Kidney epithelial cell (primary cell): ENCODE measurements at regions not wholly inside any gene's neighbourhood (a gene's known extent, or its start where the extent isn't known, plus 50 kb on each side); places are given as distances from the start of the nearest gene placed in this dataset.

Source experiments
- DNase-seq: peaks from one replicate; pipeline ENCODE4 v3.0.0-alpha.2; 2010; ENCODE audit warnings: low read depth
- H3K27me3 ChIP-seq: 2 replicates; pipeline ENCODE4 v1.6.0; 2011; ENCODE audit warnings: low read length; ENCODE audit not compliant: control insufficient read depth, insufficient read depth
- H3K36me3 ChIP-seq: 2 replicates; pipeline ENCODE4 v1.5.1; 2011; ENCODE audit warnings: low read length; ENCODE audit not compliant: control insufficient read depth, insufficient read depth
- H3K4me3 ChIP-seq: 2 replicates; pipeline ENCODE4 v1.5.1; 2011; ENCODE audit warnings: low read depth, mild to moderate bottlenecking, control low read depth, low read length
- CTCF ChIP-seq: IDR thresholded peaks from 2 replicates; pipeline ENCODE4 v1.5.1; 2011; ENCODE audit warnings: mild to moderate bottlenecking, moderate library complexity, low read length, control low read depth, inconsistent platforms; ENCODE audit not compliant: insufficient read depth, poor library complexity, severe bottlenecking

GRCh38 chr9:8115570-8115969, 316.0 kb upstream of the DMAC1 start:
- TF ChIP-seq CTCF, result no peak
- H3K4me3 ChIP-seq, result no peak overlapping the region
- H3K36me3 ChIP-seq, result no peaks in the 10 kb centered on the region
- no peaks in the 10 kb centered on the region for H3K27me3 ChIP-seq
- DNase-seq, result no peak

- no peak for DNase-seq
- Histone ChIP-seq H3K4me3 (no peak overlapping the region), H3K36me3 (no peaks in the 10 kb centered on the region), H3K27me3 (no peaks in the 10 kb centered on the region)
- no peak for TF ChIP-seq CTCF
Measured at GRCh38 chr9:8114826-8115225, 315.2 kb upstream of the DMAC1 start.

GRCh38 chr9:8106362-8106761, 306.8 kb upstream of the DMAC1 start:
- DNase-seq, result no peak
- Histone ChIP-seq H3K4me3 (no peak overlapping the region), H3K36me3 (no peaks in the 10 kb centered on the region), H3K27me3 (no peaks in the 10 kb centered on the region)
- TF ChIP-seq CTCF, result no peak

GRCh38 chr9:8101607-8102006, 302.0 kb upstream of the DMAC1 start:
- no peak for DNase-seq
- no peaks in the 10 kb centered on the region for H3K36me3 ChIP-seq
- TF ChIP-seq CTCF, result no peak
- H3K4me3 ChIP-seq, result no peak overlapping the region
- H3K27me3 ChIP-seq, result no peaks in the 10 kb centered on the region

- no peaks in the 10 kb centered on the region for H3K27me3 ChIP-seq
- no peak for DNase-seq
- H3K36me3 ChIP-seq, result no peaks in the 10 kb centered on the region
- no peak for TF ChIP-seq CTCF
- no peak overlapping the region for H3K4me3 ChIP-seq
Measured at GRCh38 chr9:8096091-8096490, 296.5 kb upstream of the DMAC1 start.

GRCh38 chr9:8095672-8096086, 296.1 kb upstream of the DMAC1 start:
- no peak overlapping the region for H3K4me3 ChIP-seq
- DNase-seq, result no peak
- no peak for TF ChIP-seq CTCF
- no peaks in the 10 kb centered on the region for H3K27me3 ChIP-seq
- no peaks in the 10 kb centered on the region for H3K36me3 ChIP-seq
